ENCODE measurements at regions not wholly inside any gene's neighbourhood (a gene's known extent, or its start where the extent isn't known, plus 50 kb on each side); places are given as distances from the start of the nearest gene placed in this dataset.

DNA sequence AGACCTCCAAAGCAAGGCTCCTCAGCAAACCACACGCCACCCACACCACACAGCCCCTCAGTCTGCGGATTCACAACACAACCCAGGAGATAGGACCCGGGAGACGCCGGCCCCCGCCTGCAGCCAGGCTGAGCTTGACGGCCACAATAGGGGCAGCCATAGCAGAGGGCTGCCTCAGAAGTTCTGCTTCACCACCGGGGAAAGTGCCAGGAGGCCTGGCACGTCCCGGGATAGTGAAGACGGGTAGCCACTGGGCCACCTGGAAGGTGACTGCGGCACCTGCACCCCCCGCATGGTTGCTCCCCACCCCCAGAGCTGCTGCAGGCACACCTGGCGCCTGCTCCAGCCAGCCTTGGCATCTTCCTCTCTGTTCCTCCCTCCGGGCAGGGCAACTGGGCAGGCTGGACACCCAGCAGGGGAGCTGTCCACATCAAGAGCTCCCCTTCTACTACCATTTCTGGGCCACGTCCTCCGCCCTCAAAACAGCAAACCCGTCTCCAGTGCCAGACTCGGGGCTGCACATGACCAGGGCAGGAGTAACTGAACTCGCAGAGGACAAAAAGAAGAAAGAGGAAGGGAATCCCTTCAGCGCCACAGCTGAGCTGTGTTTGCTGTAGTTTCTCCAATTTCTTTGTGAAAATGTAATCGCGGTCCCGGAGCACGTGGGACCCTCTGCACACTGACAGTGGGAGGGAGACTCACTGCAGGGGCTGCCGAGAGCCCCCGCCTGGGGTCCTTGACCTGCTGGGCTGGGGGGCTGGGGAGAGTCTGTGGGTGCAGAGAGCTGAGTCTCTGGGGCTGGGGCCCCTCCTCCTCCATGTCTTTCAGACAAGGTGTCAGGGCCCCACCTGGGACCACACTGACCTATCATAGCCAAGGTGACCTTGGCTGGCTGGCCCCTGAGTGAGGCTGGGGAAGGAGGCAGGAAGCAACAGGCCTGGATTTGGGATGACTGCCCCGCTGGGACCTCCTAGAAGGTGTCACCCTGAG is 74.2 kb upstream of the C14orf180 start:
- DNase-seq = no peak

DNA sequence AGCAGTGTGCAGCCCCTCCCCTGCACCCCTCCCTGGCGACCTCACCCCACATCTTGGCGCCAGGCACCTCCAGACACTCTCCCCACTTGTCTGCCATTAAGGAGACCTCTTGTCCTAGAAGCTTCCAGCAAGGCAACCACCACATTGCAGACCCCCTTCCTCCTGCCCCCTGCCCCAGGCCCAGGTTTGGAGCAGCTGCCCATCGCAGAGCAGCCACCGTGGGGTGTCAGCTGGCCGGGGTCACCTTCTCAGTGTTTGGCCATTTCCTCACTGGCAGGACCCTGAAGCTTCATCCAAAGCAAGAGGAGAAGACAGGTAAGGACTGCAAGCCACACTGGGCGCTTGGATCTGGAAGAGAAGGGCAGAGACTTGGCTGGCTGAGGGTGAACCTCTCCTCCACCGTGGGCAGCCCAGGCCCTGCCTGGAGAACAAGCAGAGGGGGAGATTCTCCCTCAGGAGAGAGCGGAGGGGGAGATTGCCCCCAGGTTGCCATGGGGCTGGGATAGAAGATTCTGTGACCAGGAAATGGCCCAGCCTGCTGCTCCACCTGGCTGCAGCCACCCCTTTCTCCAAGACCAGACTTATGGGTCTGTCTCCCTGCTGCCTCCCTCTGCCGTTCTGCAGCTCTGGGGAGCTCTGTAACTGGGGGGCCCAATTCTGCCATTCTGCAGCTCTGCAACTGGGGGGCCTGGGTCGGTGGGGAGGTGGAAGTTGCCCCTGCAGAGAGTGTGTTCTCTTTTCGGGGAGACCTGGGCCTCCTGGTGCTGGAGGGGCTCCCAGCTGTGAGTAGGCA is 72.9 kb upstream of the C14orf180 start:
- no peak for DNase-seq

DNA sequence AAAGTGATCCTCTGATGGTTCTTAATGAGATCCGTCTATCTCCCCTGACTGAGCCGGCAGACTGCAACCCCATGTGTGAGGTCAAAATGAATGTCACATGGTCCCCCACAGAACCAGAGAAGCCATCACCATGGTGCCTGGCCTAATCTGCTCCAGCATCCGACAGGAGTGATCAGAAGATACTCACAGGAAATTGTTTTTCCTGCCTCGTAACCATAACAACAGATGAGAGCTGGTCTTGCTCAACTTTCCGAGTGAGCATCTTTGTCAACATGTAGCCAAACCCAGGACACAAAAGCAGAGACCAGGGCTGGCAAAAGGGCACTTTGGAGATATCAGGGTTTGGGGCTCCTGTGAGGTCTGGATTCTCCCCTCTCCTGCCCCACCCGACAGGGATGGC is 72.1 kb upstream of the C14orf180 start:
- DNase-seq = no peak

DNA sequence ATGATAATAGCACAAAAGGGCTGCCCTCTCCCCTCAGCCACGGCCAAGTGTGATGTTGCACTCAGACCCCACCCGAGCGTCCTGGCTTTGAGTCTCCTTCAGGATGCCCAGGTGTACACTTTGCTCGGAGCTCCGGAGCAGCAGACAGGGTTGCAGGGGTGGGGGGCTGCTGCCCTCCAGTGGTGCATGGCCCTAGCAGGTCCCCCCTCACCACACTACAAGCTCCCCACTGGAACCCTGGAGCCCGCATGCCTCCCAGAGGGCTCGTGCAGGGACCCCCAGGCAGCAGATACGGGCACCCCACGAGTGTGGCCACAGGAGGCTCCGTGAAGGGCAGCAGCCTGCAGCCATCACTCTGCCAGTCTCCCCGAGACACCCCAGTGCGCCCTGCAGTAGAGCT is 69.9 kb upstream of the C14orf180 start:
- DNase-seq = no peak

DNA sequence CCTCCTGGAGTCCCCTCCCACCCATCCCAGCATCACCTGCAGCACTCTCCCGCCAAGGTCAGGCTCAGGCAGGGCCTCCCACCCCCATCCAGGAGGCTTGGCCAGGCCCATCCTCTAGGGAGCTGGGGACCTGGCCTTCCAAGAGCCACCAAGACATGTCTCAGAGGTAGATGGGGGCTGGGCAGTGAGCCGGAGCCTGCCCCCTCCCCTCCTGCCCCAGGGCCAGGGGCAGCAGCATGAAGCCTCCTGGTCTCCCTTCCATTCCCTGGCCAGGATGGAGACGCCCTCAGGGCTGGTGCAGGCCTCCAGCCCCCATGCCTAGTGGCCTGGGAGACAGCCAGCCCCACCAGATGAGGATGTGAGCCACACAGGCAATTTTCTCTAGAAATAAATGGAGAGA is 69.3 kb upstream of the C14orf180 start:
- DNase-seq = no peak

DNA sequence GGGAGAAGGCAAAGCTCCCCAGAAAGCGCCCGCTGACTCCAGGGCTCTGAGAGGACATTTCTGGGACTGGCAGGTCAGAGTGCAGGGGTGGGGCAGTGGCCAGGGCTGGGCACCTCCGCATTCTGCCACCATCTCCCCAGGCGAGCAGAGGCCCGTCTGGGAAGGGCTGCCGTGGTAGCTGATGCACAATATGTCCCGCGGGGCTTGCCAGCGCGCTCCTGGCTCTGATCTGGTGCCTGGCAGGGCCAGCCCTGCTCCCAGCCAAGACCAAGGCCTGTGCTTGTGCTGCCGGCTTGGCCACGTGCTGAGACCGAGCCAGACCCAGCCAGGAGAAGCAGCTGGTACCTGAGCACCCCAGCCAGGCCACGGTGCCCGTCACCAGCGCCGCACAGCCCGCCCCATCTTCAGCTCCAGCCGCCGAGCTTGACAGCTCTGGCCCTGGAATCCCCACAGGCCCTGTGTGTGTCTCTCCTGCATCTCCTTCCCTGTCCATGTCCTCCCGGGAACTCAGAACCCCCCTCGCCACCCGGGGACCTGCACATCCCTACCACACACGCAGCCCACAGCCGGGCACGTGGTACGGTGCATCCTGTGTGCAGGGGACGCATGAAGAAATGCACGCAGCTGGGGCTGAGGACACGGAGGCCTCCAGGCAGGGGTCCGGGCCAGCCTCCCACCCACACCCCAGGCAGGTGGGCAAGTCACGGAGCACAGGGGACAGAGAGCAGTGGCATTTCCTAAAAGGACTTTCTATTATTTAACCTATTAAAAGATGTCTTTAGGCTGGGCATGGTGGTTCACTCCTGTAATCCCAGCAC is 68.6 kb upstream of the C14orf180 start:
- DNase-seq = peak; percentile 38

DNA sequence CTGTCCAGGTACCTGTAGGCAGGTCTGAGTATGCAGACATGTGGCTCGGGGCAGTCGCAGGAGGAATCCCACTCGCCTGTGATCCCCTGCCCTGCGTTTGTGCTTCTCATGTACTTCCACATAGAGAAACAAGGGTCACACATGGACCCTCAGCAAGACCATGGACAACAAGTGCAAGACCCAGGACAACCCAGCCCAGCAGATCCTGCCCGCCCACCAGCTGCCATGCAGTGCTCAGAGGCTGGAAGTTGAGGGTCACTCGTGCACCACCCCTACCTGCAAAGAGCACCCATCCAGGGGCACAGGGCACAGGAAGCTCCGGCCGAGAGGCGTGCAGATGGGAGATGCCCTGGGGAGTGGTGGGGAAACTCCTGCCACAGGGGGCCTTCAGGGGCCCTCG is 67.5 kb upstream of the C14orf180 start:
- no peak for DNase-seq

DNA sequence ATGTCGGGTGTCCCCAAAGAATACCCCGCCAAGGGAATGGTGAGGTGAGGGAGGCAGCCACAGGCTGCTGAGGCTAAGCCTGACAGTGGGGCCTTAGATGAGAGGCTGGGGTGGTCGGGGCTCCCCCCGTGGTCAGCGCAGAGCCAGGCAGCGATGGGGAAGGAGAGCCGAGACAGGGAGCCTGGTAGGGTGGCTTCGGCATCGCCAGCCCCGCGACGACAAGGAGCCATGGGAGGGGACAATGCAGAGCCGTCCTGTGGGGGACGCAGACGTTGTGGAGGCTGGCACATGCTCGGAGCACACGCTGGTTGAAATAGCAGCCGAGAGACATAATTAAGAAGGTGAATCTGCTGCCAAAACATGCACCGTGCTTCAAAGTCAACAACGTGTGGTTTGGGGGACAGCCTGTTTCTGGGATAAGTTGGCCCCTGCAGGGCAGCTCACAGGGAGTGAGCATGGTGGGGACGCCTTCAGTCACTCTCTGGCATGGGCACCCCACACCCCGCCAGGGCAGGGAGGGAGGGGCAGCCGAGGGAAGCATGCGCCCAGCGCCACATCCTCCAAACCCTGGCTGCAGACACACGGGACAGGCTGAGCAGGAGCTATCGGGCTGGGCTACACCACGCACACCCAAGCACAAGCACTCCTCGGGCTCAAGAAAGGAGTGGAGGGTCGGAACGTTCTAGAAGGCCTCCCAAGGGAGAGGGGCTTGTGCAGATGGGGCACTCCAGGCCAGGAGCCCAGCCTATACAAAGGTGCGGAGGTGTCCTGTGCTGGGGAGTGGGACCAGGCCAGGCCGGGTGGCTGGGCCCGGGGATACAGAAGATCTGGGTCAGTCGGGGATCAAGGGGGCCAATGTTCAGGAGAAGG is 66.6 kb upstream of the C14orf180 start:
- no peak for DNase-seq

DNA sequence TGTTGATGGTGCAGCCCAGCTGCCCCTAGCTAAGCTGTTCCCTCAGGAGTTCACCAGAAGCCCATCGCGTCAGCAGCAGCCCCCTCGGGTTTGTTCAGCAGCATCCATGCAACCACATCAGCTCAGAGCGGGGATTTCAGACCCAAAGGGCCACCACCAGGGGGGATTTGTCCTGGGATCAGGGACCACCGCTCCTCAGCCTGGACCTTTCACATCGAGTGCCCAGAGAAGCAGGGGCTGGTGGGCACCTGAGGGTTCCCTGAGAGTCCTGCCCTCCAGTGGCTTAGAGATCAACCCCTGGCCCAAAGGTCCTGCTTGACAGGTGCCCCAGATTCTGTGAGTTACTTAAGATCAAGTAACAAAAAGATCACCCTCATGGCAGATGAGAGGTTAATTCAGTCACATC is 65.9 kb upstream of the C14orf180 start:
- no peak for DNase-seq

DNA sequence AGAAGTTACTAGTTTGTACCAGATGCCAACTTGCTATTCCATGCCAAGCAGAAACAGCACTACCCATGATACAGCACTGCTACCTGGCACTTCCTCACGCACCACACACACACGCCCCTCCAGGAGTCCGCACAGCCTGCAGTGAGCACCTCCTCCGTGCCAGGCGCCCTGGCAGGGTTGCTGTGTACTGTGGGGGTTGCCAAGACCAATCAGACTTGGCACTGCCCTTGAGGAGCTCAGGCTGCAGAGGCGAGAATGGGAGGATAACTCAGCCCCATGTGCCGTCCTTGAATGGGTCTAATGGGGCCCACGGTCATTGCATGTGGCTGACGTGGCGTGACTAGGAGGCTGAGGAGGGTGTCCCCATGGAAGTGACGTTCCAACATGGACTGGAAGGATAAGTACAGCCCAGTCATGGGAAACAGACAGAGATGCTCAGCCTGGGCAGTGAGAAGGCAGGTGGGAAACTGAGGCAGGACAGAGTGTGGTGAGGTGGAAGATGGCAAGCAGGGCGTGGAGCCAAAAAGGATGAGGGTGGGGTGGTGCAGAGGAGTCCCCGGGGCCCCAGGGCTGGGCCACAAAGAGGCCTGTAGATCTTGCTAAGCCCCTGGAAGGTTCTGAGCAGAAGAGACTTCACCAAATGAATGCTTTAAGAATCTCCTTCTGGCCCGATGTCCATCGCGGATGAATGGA is 65.3 kb upstream of the C14orf180 start:
- DNase-seq = no peak

DNA sequence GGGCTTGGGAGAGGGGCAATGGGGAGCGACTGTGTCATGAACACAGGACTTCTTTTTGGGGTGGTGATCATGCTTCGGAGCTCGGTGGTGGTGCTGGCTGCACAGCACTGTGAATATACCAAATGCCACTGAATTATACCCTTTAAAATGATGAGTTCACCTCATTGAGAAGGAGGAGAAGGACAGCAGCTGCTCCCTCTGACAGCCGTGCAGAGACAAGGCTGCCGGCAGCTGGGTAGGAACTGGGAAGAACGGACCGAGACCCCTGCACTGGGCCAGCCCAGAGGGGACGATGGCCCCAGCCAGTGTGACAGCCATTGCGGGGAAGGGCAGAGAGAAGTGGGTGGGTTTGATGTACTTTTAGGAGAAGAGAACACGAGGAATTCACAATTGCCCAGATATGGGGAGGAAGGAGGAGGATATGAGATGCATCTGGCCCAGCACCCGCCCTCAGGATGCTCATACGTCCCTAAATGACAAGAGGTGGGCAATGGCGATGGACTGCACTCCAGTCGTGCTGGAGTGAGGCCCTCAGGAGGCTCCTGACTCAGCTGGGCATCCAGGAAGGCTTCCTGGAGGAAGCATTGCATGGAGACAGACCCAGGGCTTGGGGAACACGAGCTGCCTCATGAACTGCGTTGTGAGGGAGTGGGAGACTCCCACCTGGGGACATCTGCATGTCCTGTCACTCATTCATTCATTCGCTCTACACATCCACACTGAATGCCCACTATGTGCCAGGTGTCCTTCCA is 64.3 kb upstream of the C14orf180 start:
- no peak for DNase-seq

DNA sequence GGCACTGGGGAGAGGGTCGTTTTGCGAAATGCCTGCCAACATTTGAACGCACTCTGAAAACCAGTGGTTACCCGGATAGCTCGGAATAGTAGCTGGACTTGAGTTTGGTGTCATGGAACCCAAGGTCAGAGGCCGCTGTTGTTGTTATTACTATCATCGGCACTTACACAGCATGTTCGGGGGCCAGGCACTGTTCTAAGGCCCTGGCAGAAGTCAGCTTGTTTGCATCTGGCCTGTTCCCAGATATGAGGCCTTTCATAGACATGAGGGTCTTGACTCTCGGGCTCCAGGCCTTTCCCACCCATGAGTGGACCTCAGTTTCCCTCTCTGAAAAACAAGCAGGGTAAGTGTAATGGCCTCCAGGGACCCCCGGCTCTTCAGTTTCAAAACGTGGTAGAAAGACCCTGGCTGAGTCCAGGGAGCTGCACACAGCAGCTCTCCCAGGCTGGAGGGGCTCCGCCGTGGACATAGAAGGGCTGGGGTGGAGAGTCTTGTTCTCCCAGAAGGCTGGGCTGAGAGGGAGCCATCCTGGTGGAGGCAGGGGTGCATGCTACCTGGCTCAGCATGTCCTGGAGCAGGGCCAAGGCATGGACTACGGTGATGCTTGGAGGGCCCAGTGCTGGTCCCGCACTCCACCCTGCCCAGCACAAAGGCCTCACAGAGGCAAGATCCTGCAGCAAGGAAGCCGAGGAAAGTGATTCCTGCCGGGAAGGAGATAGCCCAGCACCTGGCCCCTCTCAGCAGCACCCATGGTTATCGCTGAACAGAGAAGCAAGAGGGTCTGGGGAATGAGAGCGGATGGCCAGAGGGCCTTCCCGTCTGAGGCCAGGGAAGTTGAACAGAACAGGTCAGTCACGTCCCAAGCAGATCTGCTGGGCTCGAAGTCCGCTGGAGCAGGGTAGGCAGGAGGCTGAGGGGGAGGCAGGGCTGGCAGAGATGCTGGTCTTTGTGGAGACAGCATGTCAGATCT is 63.5 kb upstream of the C14orf180 start:
- DNase-seq = no peak

DNA sequence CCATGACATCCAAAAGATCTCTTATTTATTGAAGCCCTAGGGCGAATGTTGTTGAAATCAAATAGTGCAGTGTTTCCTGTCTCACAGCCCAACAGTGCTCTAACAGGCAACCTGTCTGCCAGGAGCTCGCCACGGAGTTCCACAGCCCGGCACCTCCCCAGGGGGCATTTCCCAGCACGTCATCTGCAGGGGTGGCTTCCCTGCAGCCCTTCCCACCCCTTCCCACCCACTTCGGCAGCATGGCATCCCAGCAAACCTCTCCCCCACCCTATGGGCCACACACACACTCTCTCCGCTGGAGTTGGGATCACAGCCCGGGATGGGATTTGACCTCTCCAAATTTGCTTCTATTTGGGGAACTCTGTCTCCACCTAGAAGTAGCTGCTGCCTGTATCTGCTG is 62.7 kb upstream of the C14orf180 start:
- no peak for DNase-seq

DNA sequence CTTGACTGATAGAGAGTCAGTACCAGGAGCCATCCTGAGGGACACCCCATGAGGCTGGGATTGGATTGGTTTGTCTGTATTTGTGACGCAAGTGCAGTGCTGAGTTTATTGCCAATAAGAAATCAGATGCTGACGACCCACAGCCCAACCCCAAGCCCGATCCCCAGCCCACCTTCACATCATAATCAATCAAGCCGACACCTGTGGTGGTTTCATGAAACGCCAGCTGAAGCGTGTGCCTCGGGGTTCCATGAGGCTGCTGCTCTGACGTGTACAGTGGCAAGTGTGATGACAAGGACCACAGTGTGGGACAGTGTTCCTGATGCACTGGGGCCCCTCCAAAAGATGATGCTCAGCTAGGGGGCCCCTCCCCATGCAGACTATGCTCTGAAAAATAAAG is 62.1 kb upstream of the C14orf180 start:
- DNase-seq = no peak

DNA sequence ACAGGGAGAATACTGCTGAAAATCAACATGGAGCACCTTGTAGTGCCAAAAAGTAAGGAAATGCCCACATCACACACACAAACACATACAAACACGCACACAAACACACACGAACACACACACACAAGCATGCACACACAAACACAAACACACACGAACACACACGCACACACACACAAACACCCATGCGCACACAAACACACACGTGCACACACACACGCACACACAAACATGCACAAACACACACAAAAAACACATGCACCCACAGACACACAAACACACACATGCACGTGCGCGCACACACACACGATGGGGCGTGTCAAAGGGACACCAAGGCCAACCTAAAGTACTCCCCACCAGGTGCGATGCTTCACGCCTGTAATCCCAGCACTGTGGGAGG is 61.7 kb upstream of the C14orf180 start:
- DNase-seq = no peak

DNA sequence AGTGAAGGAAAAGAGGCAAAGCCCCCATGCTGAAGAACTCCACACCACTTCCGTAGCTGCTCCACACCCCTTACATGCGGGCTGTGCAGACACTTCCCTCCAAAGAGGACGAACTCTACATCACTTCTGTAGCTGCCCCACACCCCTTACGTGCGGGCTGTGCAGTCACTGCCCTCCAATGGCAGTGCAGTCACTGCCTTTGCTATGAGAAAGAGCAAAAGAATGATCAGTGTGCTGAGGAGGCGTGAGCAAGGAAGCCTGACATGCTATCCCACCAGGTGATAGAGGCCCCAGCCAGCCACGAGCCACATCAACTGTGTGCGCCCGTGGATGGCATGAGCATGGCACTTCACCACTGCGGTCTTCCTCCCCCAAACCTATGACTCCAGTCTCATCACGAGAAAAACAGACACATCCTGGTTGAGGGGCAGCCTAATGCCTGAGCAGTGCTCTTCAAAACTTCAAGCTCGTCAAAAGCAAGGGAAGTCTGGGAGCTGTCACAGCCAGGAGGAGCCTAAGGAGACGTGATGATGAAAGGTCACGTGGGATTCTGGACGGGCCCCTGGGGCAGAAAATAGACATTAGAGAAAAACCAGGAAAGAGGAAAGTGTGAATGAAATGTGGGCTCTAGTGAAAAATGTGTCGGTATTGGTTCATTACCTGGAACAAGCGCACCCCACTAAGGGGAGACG is 60.8 kb upstream of the C14orf180 start:
- DNase-seq = no peak

DNA sequence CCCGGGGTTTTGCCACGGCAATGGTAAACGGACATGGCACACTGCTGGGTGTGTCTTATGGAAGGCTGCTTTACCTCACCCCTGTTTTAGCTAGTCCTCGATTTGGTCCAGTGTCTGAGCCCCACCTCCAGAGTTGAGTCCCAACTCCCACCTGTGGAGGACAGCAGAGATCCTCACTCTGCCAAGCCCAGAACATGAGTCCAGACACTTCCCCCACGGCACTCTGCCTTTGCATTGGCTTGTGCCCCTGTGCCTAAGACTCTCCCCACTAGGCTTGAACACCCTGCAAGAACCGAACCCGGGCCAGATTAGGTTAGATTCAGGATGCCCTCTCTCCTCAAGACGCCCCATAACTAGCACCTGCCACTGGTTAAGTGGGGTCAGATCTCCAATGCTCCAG is 59.8 kb upstream of the C14orf180 start:
- no peak for DNase-seq

DNA sequence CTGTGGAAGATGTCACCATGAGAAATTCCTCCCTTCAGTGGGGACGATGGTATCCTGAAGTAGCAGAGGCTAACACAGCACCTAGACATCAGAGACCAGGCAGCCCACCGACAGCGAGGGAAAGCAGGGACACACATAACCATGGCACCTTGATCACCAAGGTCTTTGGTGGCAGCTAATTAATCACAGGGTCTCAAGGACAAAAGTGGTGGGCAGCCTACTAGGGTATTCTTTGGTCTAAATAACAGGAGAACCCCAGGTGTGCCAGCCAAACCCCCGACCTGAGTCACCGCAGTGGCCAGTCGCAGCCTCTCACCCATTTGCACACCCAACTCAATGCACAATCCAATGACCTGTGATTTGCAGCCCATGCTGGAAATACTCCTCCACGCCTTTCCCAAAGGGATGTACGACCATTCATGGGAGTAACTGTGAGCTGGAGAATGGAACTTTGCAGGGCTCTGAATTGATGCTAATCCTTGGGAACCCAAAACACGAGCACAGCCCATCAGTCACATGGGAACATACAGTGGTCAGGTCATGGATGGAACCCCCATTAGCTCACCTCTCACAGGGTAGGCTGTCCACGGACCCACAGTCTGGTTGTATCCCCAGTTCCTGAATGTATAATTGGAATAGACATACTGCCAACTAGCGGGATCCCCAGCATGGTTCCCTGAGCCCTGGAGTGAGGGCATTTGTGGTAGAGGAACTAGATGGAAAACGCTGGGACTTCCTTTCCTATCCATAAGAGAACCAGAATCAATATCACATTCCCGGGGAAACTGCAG is 58.7 kb upstream of the C14orf180 start:
- no peak for DNase-seq

All from midbrain (tissue), 1 donor.